ENCODE measurements at regions not wholly inside any gene's neighbourhood (a gene's known extent, or its start where the extent isn't known, plus 50 kb on each side); places are given as distances from the start of the nearest gene placed in this dataset.

- Histone ChIP-seq H2AFZ (ENCODE audit: low read depth, low read length) (no peak overlapping the region), H3K27me3 (ENCODE audit: control insufficient read depth in 2 of 2, insufficient read depth in 2 of 2, low read length in 2 of 2) (no peaks in the 10 kb centered on the region), H3K27ac (ENCODE audit: extremely low read depth, low read depth, low read length) (no peak overlapping the region), H4K20me1 (replicated peaks; ENCODE audit: control insufficient read depth, insufficient read depth, low read length) (no peaks in the 10 kb centered on the region), H3K4me2 (ENCODE audit: insufficient read depth, low read length) (no peak overlapping the region), H3K9ac (ENCODE audit: insufficient read depth in 1 of 2, low read depth in 2 of 2, low read length in 2 of 2) (no peak overlapping the region), H3K79me2 (ENCODE audit: control insufficient read depth, insufficient read depth, low read length) (no peaks in the 10 kb centered on the region), H3K4me3 (no peak overlapping the region), H3K9me3 (replicated peaks; ENCODE audit: control insufficient read depth, insufficient read depth, low read depth, low read length) (no peaks in the 10 kb centered on the region), H3K4me1 (replicated peaks in 1 of 2; ENCODE audit: control insufficient read depth in 2 of 2, insufficient read depth in 2 of 2, low read length in 2 of 2) (no peaks in the 10 kb centered on the region), H3K9me1 (ENCODE audit: control insufficient read depth, insufficient read depth, low read length) (no peaks in the 10 kb centered on the region), H3K36me3 (ENCODE audit: control insufficient read depth, insufficient read depth, low read length) (no peaks in the 10 kb centered on the region)
- TF ChIP-seq XRCC5 (IDR thresholded peaks at IDR 0.05; ENCODE audit: low read depth, low read length), result no peak
- no peak for TF ChIP-seq ZNF583 (CRISPR knock-in tag; IDR thresholded peaks at IDR 0.05)
- no peak for TF ChIP-seq PRPF4 (IDR thresholded peaks at IDR 0.05; ENCODE audit: insufficient read depth, low read depth, low read length, poor library complexity, severe bottlenecking)
- TF ChIP-seq ZFX (CRISPR knock-in tag; IDR thresholded peaks at IDR 0.05), result no peak
- TF ChIP-seq ZNF143 (CRISPR knock-in tag; IDR thresholded peaks at IDR 0.05), result no peak
- no peak for TF ChIP-seq SREBF2 (CRISPR knock-in tag; IDR thresholded peaks at IDR 0.05)
- TF ChIP-seq TFAM (CRISPR knock-in tag; conservative IDR thresholded peaks at IDR 0.05), result no peak
- no peak for TF ChIP-seq ETS2 (tag; IDR thresholded peaks at IDR 0.05; ENCODE audit: borderline replicate concordance, poor library complexity, severe bottlenecking)
- intact Hi-C loops (cut with micrococcal nuclease), result no loop called here
- BruUV-seq (replicated peaks), result no TSS peak
- ChIA-PET POLR2A (interaction anchor here (0.6 kb wide), 1 partner anchor 1359 kb away, joined by 3 read pairs; no protein-coding TSS in a partner anchor), CTCF (ENCODE audit: low intra/inter-chr PET ratio) (no interaction called here)
- DNase-seq (ENCODE audit: extremely low read depth in 1 of 4, low spot score in 3 of 4) (no peak), FAIRE-seq (no peak), ATAC-seq (no peak)
- in situ Hi-C loops (cut with MboI), result no loop called here
- WGBS (ENCODE audit: insufficient coverage, low coverage, missing lambda C conversion rate), result 6% methylated on average over 7 of the region's 7 CpGs
These were observed 167.9 kb upstream of the FREM1 start for GRCh38 chr9:15077946-15078729.

Data from K562 (cell line).